SK-N-SH (cell line): ENCODE measurements at regions not wholly inside any gene's neighbourhood (a gene's known extent, or its start where the extent isn't known, plus 50 kb on each side); places are given as distances from the start of the nearest gene placed in this dataset.
A peak's percentile ranks its signal among the peaks of the same experiment; 100 is the strongest.

Source experiments
- CTCF ChIP-seq: fragments of 200-600 bp; sonication (generic); IDR thresholded peaks from 2 replicates; pipeline ENCODE4 v1.6.1; 2017; ENCODE audit warnings: antibody characterized with exemption, mild to moderate bottlenecking, moderate library complexity
- ELF1 ChIP-seq: IDR thresholded peaks from 2 replicates; pipeline ENCODE4 v1.4.0; 2012
- EP300 ChIP-seq, 2 experiments: IDR thresholded peaks; 2 replicates each; pipeline versions ENCODE4 v1.4.0 to v1.6.1; 2012; ENCODE audit warnings: borderline replicate concordance in 1 of 2, low read depth in 1 of 2, low read length in 1 of 2
- EZH2phosphoT487 ChIP-seq: fragments of 200-600 bp; sonication (generic); IDR thresholded peaks from 2 replicates; pipeline ENCODE4 v1.6.1; 2017; ENCODE audit warnings: low read depth, mixed run types, mild to moderate bottlenecking, antibody characterized with exemption, moderate library complexity, borderline replicate concordance
- GABPA ChIP-seq: IDR thresholded peaks from 2 replicates; pipeline ENCODE4 v1.4.0; 2012; ENCODE audit warnings: low read depth, mild to moderate bottlenecking
- NRF1 ChIP-seq: IDR thresholded peaks from 2 replicates; pipeline ENCODE4 v1.6.1; 2012; ENCODE audit warnings: low read depth, mild to moderate bottlenecking, low read length
- POLR2AphosphoS5 ChIP-seq: IDR thresholded peaks from 2 replicates; pipeline ENCODE4 v1.6.1; 2012; ENCODE audit warnings: low read depth, low read length
- REST ChIP-seq: IDR thresholded peaks from 2 replicates; pipeline ENCODE4 v1.6.1; 2012; ENCODE audit warnings: mild to moderate bottlenecking, low read depth, low read length, moderate library complexity
- USF2 ChIP-seq: fragments of 150-350 bp; IDR thresholded peaks from 2 replicates; pipeline ENCODE4 v1.6.1; 2017; ENCODE audit warnings: antibody characterized with exemption, low read length, low read depth, borderline replicate concordance

GRCh38 chr11:82229341-82229740 is 504.3 kb downstream of the FAM181B start:
- TF ChIP-seq EP300 (IDR thresholded peaks at IDR 0.05; ENCODE audit: borderline replicate concordance in 1 of 2, low read depth in 1 of 2, low read length in 1 of 2) (no peak), CTCF (peak; percentile 62), POLR2AphosphoS5 (no peak), ELF1 (no peak), GABPA (no peak), NRF1 (no peak), REST (no peak), EZH2phosphoT487 (no peak), USF2 (no peak)
